K562 (cell line): ENCODE measurements at regions not wholly inside any gene's neighbourhood (a gene's known extent, or its start where the extent isn't known, plus 50 kb on each side); places are given as distances from the start of the nearest gene placed in this dataset.
"Not testable (repeated sequence)": the region's sequence is repeated elsewhere in the genome, so short reads cannot be mapped to it uniquely, and the experiment has no call there.

Source experiments
- ATAC-seq: fragments of 200-7000 bp; cut with Tn5 transposase; 3 replicates; pipeline ENCODE4 v1.9.1; 2020; ENCODE audit warnings: moderate library complexity
- BruUV-seq: library from RNA; stranded (reverse); fragments of 400-500 nt; replicated peaks from 2 replicates; lab custom pipeline; 2021; lab: Mats Ljungman, UMichigan
- CTCF ChIA-PET: fragments of 300-600 bp; formaldehyde crosslinking; extraction: SDS; loops from one replicate; lab custom pipeline; 2021; ENCODE audit warnings: low intra/inter-chr PET ratio; lab: Yijun Ruan, JAX
- POLR2A ChIA-PET: fragments of 300-600, 350-650 bp; sonication (Branson Sonifier 250); formaldehyde crosslinking; extraction: SDS; loops from one replicate; lab custom pipeline; 2021; ENCODE audit warnings: antibody characterized with exemption, inconsistent platforms; lab: Yijun Ruan, JAX
- DNase-seq, 4 experiments: peaks; one replicate each; pipeline versions ENCODE4 v3.0.0 to v3.0.0-alpha.2; 2011 to 2018; ENCODE audit warnings: low spot score in 3 of 4, mixed read lengths in 3 of 4; ENCODE audit errors: extremely low read depth in 1 of 4
- FAIRE-seq: peaks from 2 replicates; lab custom pipeline; 2011; peaks lifted over from hg19 to GRCh38; lab: Jason Lieb, UNC
- H2AFZ ChIP-seq: 2 replicates; pipeline ENCODE4 v1.6.0; 2011; ENCODE audit warnings: low read depth, low read length, control low read depth, inconsistent platforms
- H3K27ac ChIP-seq: fragments of 200-600 bp; 3 replicates; pipeline ENCODE4 v1.8.0; 2011; ENCODE audit warnings: low read depth, mild to moderate bottlenecking, control low read depth, inconsistent platforms, low read length, moderate library complexity, mixed read lengths; ENCODE audit errors: extremely low read depth
- H3K27me3 ChIP-seq, 2 experiments: fragments of 300-600 bp in 1 of 2; 2 replicates in 1 of 2; 3 replicates in 1 of 2; pipeline versions ENCODE4 v1.6.0 to v1.8.0; 2011; ENCODE audit warnings: inconsistent platforms in 2 of 2, low read length in 2 of 2, mild to moderate bottlenecking in 1 of 2, mixed read lengths in 1 of 2, moderate library complexity in 1 of 2; ENCODE audit not compliant: control insufficient read depth in 2 of 2, insufficient read depth in 2 of 2
- H3K36me3 ChIP-seq: fragments of 300-600 bp; 3 replicates; pipeline ENCODE4 v1.8.0; 2011; ENCODE audit warnings: mild to moderate bottlenecking, low read length, inconsistent platforms; ENCODE audit not compliant: control insufficient read depth, insufficient read depth
- H3K4me1 ChIP-seq, 2 experiments: fragments of 200-600 bp in 1 of 2; replicated peaks in 1 of 2; 2 replicates in 1 of 2; 3 replicates in 1 of 2; pipeline versions ENCODE4 v1.5.1 to v1.8.0; 2011; ENCODE audit warnings: inconsistent platforms in 2 of 2, low read length in 2 of 2, mild to moderate bottlenecking in 1 of 2, mixed read lengths in 1 of 2, moderate library complexity in 1 of 2; ENCODE audit not compliant: control insufficient read depth in 2 of 2, insufficient read depth in 2 of 2
- H3K4me2 ChIP-seq: 2 replicates; pipeline ENCODE4 v1.6.1; 2011; ENCODE audit warnings: low read length, control low read depth, inconsistent platforms, mixed read lengths; ENCODE audit not compliant: insufficient read depth
- H3K4me3 ChIP-seq: fragments of 200-600 bp; sonication (generic), shearing (Covaris generic); 2 replicates; pipeline ENCODE4 v1.5.1; 2016; ENCODE audit warnings: control low read depth, inconsistent platforms
- H3K79me2 ChIP-seq: fragments of 200-600 bp; 3 replicates; pipeline ENCODE4 v1.8.0; 2011; ENCODE audit warnings: low read length, inconsistent platforms; ENCODE audit not compliant: control insufficient read depth, insufficient read depth
- H3K9ac ChIP-seq, 2 experiments: 2 replicates each; pipeline versions ENCODE4 v1.6.0 to v1.6.1; 2011; ENCODE audit warnings: low read depth in 2 of 2, low read length in 2 of 2, control low read depth in 1 of 2, inconsistent platforms in 1 of 2, mild to moderate bottlenecking in 1 of 2, mixed read lengths in 1 of 2; ENCODE audit not compliant: insufficient read depth in 1 of 2
- H3K9me1 ChIP-seq: one replicate; pipeline ENCODE4 v1.6.0; 2011; ENCODE audit warnings: inconsistent platforms, mild to moderate bottlenecking, low read length, moderate library complexity; ENCODE audit not compliant: control insufficient read depth, insufficient read depth
- H3K9me3 ChIP-seq: replicated peaks from 2 replicates; pipeline ENCODE4 v1.5.1; 2011; ENCODE audit warnings: low read depth, low read length, inconsistent platforms; ENCODE audit not compliant: control insufficient read depth, insufficient read depth
- H4K20me1 ChIP-seq: replicated peaks from 2 replicates; pipeline ENCODE4 v1.6.1; 2011; ENCODE audit warnings: low read length, inconsistent platforms, mixed read lengths; ENCODE audit not compliant: control insufficient read depth, insufficient read depth
- EWSR1 ChIP-seq: fragments of 450-650 bp; IDR thresholded peaks from 2 replicates; pipeline ENCODE4 v1.6.1; 2018; ENCODE audit warnings: borderline replicate concordance, mild to moderate bottlenecking, low read depth, moderate library complexity; ENCODE audit not compliant: partially characterized antibody
- FOXM1 ChIP-seq, 2 experiments: fragments of 450-650 bp in 1 of 2; sonication (generic) in 1 of 2; formaldehyde crosslinking in 1 of 2; IDR thresholded peaks; 2 replicates each; pipeline versions ENCODE4 v1.6.1 to v1.9.0; 2017 to 2022; ENCODE audit warnings: low read depth in 2 of 2, mild to moderate bottlenecking in 2 of 2, missing genetic modification reagents in 1 of 2, moderate library complexity in 1 of 2
- HNRNPUL1 ChIP-seq: fragments of 200-400 bp; formaldehyde crosslinking; IDR thresholded peaks from 2 replicates; pipeline ENCODE4 v1.6.1; 2017; ENCODE audit warnings: low read length
- KDM5B ChIP-seq: fragments of 200-600 bp; sonication (generic); IDR thresholded peaks from 2 replicates; pipeline ENCODE4 v1.6.1; 2012; ENCODE audit warnings: low read depth, mild to moderate bottlenecking, moderate library complexity, low read length, control low read depth, inconsistent platforms; ENCODE audit not compliant: insufficient replicate concordance
- STAG1 ChIP-seq: sonication (generic); formaldehyde crosslinking; IDR thresholded peaks from 2 replicates; pipeline ENCODE4 v1.5.0; 2020; ENCODE audit warnings: missing genetic modification reagents, borderline replicate concordance
- TOE1 ChIP-seq, 2 experiments: fragments of 450-650 bp in 1 of 2; sonication (generic) in 1 of 2; formaldehyde crosslinking in 1 of 2; IDR thresholded peaks; 2 replicates each; pipeline versions ENCODE4 v1.7.1 to v1.8.0; 2016 to 2022; ENCODE audit warnings: borderline replicate concordance in 2 of 2, mild to moderate bottlenecking in 2 of 2, antibody characterized with exemption in 1 of 2, inconsistent platforms in 1 of 2, low read depth in 1 of 2, missing genetic modification reagents in 1 of 2, moderate library complexity in 1 of 2
- WGBS: fragments of 100-300 bp; shearing (Covaris generic); methylation state at CpG from one replicate; pipeline ENCODE4 v1.1.6; 2016; ENCODE audit warnings: low coverage, mixed read lengths; ENCODE audit not compliant: insufficient coverage; ENCODE audit errors: missing lambda C conversion rate; 5-methylcytosine and 5-hydroxymethylcytosine counted together
- in situ Hi-C: fragments of 300-500 bp; cut with MboI; formaldehyde crosslinking; loops from 4 replicates; pipeline ENCODE4 v1.15.0; 2018; ENCODE audit warnings: inconsistent platforms, mixed read lengths
- intact Hi-C: fragments of 100-400 bp; cut with micrococcal nuclease; formaldehyde crosslinking; loops from 2 replicates; pipeline ENCODE4 v1.14.2; 2022
- TF ChIP-seq, protein P1 (sequence below): fragments of 450-650 bp; IDR thresholded peaks from 2 replicates; pipeline ENCODE4 v1.6.1; 2016; ENCODE audit warnings: low read depth

DNA sequence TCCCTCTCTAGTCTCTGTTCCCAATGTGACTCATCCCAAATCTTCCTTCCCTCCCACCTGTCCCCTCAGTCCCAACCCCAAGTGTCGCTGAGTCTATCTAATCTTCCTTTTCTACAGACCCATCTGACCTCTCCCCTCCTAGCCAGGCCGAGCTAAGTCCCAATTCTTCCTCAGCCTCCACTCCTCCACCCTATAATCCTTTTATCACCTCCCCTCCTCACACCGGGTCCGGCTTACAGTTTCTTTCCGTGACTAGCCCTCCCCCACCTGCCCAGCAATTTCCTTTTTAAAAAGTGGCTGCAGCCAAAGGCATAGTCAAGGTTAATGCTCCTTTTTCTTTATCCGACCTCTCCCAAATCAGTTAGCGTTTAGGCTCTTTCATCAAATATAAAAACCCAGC lies 541.0 kb upstream of the CRIM1 start:
- POLR2A ChIA-PET, H4K20me1 ChIP-seq, H3K27me3 ChIP-seq, H3K4me2 ChIP-seq, CTCF ChIA-PET, ATAC-seq, DNase-seq, in situ Hi-C loops, BruUV-seq, H3K36me3 ChIP-seq, H3K27ac ChIP-seq, H3K79me2 ChIP-seq, H3K9ac ChIP-seq, H3K9me1 ChIP-seq, intact Hi-C loops, FAIRE-seq, H2AFZ ChIP-seq, H3K4me3 ChIP-seq, H3K4me1 ChIP-seq, H3K9me3 ChIP-seq: not testable (repeated sequence)
- 3% methylated on average over 7 of the region's 7 CpGs for WGBS

DNA sequence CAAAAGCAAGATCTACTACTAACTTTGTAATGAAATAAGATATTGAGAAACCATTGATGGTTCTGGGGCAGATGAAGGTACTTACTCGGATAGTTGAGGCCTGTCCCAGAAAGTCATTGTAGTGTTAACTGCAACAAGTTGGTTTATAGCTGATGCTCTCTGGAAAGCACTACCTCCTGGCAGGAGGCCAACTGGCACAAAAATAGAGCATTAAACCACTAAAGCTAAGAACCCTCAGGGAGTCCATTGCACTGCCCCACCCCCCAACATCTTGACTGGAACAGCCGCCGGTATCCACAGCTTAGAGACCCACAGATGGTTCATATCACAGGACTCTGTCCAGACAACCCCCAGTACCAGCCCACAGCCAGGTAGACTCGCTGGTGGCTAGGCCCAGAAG lies 552.5 kb upstream of the CRIM1 start:
- no peak for ATAC-seq
- 0% methylated on average over 4 of the region's 4 CpGs for WGBS
- intact Hi-C loops: no loop called here
- Histone ChIP-seq H3K27ac (no peak overlapping the region), H3K4me2 (no peak overlapping the region), H3K4me1 (no peaks in the 10 kb centered on the region), H2AFZ (no peak overlapping the region), H4K20me1 (no peaks in the 10 kb centered on the region), H3K9me1 (no peaks in the 10 kb centered on the region), H3K27me3 (no peaks in the 10 kb centered on the region), H3K9ac (no peak overlapping the region), H3K4me3 (no peak overlapping the region), H3K79me2 (no peaks in the 10 kb centered on the region), H3K36me3 (no peaks in the 10 kb centered on the region), H3K9me3 (no peaks in the 10 kb centered on the region)
- no TSS peak for BruUV-seq
- ChIA-PET CTCF (no interaction called here), POLR2A (no interaction called here)
- no peak for FAIRE-seq
- in situ Hi-C loops: no loop called here
- no peak for DNase-seq
- TF ChIP-seq EWSR1 (no peak), HNRNPUL1 (no peak), FOXM1 (IDR thresholded peaks at IDR 0.05; ENCODE audit: low read depth) (no peak), FOXM1 (CRISPR knock-in tag; IDR thresholded peaks at IDR 0.05; ENCODE audit: low read depth) (no peak), KDM5B (no peak), TOE1 (IDR thresholded peaks at IDR 0.05; ENCODE audit: borderline replicate concordance) (no peak), TOE1 (CRISPR knock-in tag; IDR thresholded peaks at IDR 0.05; ENCODE audit: borderline replicate concordance, low read depth) (no peak), STAG1 (CRISPR knock-in tag) (no peak)
- TF ChIP-seq, protein P1, sequence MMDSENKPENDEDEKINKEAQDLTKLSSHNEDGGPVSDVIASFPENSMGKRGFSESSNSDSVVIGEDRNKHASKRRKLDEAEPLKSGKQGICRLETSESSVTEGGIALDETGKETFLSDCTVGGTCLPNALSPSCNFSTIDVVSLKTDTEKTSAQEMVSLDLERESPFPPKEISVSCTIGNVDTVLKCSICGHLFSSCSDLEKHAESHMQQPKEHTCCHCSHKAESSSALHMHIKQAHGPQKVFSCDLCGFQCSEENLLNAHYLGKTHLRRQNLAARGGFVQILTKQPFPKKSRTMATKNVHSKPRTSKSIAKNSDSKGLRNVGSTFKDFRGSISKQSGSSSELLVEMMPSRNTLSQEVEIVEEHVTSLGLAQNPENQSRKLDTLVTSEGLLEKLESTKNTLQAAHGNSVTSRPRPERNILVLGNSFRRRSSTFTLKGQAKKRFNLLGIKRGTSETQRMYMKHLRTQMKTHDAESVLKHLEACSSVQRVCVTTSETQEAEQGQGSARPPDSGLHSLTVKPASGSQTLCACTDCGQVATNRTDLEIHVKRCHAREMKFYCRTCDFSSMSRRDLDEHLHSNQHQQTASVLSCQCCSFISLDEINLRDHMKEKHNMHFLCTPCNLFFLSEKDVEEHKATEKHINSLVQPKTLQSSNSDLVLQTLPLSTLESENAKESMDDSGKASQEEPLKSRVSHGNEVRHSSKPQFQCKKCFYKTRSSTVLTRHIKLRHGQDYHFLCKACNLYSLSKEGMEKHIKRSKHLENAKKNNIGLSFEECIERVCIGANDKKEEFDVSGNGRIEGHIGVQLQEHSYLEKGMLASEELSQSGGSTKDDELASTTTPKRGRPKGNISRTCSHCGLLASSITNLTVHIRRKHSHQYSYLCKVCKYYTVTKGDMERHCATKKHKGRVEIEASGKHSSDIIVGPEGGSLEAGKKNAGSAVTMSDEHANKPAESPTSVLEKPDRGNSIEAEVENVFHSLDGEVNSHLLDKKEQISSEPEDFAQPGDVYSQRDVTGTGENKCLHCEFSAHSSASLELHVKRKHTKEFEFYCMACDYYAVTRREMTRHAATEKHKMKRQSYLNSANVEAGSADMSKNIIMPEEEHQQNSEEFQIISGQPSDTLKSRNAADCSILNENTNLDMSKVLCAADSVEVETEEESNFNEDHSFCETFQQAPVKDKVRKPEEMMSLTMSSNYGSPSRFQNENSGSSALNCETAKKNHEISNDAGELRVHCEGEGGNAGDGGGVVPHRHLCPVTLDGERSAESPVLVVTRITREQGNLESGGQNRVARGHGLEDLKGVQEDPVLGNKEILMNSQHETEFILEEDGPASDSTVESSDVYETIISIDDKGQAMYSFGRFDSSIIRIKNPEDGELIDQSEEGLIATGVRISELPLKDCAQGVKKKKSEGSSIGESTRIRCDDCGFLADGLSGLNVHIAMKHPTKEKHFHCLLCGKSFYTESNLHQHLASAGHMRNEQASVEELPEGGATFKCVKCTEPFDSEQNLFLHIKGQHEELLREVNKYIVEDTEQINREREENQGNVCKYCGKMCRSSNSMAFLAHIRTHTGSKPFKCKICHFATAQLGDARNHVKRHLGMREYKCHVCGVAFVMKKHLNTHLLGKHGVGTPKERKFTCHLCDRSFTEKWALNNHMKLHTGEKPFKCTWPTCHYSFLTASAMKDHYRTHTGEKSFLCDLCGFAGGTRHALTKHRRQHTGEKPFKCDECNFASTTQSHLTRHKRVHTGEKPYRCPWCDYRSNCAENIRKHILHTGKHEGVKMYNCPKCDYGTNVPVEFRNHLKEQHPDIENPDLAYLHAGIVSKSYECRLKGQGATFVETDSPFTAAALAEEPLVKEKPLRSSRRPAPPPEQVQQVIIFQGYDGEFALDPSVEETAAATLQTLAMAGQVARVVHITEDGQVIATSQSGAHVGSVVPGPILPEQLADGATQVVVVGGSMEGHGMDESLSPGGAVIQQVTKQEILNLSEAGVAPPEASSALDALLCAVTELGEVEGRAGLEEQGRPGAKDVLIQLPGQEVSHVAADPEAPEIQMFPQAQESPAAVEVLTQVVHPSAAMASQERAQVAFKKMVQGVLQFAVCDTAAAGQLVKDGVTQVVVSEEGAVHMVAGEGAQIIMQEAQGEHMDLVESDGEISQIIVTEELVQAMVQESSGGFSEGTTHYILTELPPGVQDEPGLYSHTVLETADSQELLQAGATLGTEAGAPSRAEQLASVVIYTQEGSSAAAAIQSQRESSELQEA: no peak
